OCI-LY1 (cell line): ENCODE measurements at regions not wholly inside any gene's neighbourhood (a gene's known extent, or its start where the extent isn't known, plus 50 kb on each side); places are given as distances from the start of the nearest gene placed in this dataset.

ENCODE experiments used
- H2AFZ ChIP-seq: fragments of 200-600 bp; sonication (generic), shearing (Covaris generic); 2 replicates; pipeline ENCODE4 v1.6.0; 2014; ENCODE audit warnings: antibody characterized with exemption, mild to moderate bottlenecking, low read length
- H3F3A ChIP-seq: fragments of 200-600 bp; sonication (generic), shearing (Covaris generic); 2 replicates; pipeline ENCODE4 v1.6.0; 2014; ENCODE audit warnings: mild to moderate bottlenecking, antibody characterized with exemption, low read length, moderate library complexity; ENCODE audit not compliant: insufficient read depth
- H3K27ac ChIP-seq: fragments of 200-600 bp; sonication (generic); 2 replicates; pipeline ENCODE4 v1.5.1; 2014; ENCODE audit warnings: low read length, mixed run types, mild to moderate bottlenecking, low read depth; ENCODE audit not compliant: poor library complexity, severe bottlenecking
- H3K27me3 ChIP-seq: fragments of 200-600 bp; sonication (generic); 2 replicates; pipeline ENCODE4 v1.6.0; 2014; ENCODE audit warnings: antibody characterized with exemption, mild to moderate bottlenecking, low read length, moderate library complexity; ENCODE audit not compliant: insufficient read depth
- H3K36me3 ChIP-seq: fragments of 200-600 bp; sonication (generic); 2 replicates; pipeline ENCODE4 v1.6.1; 2014; ENCODE audit warnings: mild to moderate bottlenecking, antibody characterized with exemption, low read length, moderate library complexity, mixed read lengths; ENCODE audit not compliant: insufficient read depth
- H3K4me1 ChIP-seq: fragments of 200-600 bp; sonication (generic); 2 replicates; pipeline ENCODE4 v1.5.1; 2014; ENCODE audit warnings: mild to moderate bottlenecking, low read length, moderate library complexity; ENCODE audit not compliant: insufficient read depth, severe bottlenecking
- H3K4me2 ChIP-seq: fragments of 200-600 bp; sonication (generic), shearing (Covaris generic); 2 replicates; pipeline ENCODE4 v1.6.1; 2014; ENCODE audit warnings: low read length
- H3K4me3 ChIP-seq: fragments of 200-600 bp; sonication (generic); 2 replicates; pipeline ENCODE4 v1.5.1; 2014; ENCODE audit warnings: low read length, low read depth, mild to moderate bottlenecking, mixed read lengths; ENCODE audit not compliant: poor library complexity, severe bottlenecking
- H3K79me2 ChIP-seq: fragments of 200-600 bp; shearing (Covaris generic); 2 replicates; pipeline ENCODE4 v1.6.1; 2016; ENCODE audit warnings: mixed run types, low read length, mixed read lengths; ENCODE audit not compliant: insufficient read depth
- H3K9ac ChIP-seq: fragments of 200-600 bp; sonication (generic), shearing (Covaris generic); 2 replicates; pipeline ENCODE4 v1.6.1; 2014; ENCODE audit warnings: mild to moderate bottlenecking, low read length, mixed read lengths
- H3K9me2 ChIP-seq: fragments of 200-600 bp; sonication (generic), shearing (Covaris generic); 2 replicates; pipeline ENCODE4 v1.6.1; 2014; ENCODE audit warnings: low read depth, mild to moderate bottlenecking, low read length, mixed read lengths
- H3K9me3 ChIP-seq: fragments of 200-600 bp; shearing (Covaris generic); 2 replicates; pipeline ENCODE4 v1.6.1; 2014; ENCODE audit warnings: low read length, mixed read lengths
- H4K20me1 ChIP-seq: fragments of 200-600 bp; sonication (generic), shearing (Covaris generic); 2 replicates; pipeline ENCODE4 v1.6.0; 2016; ENCODE audit warnings: mild to moderate bottlenecking, low read length; ENCODE audit not compliant: insufficient read depth
- CTCF ChIP-seq: fragments of 200-600 bp; sonication (generic), shearing (Covaris generic); IDR thresholded peaks from 2 replicates; pipeline ENCODE4 v1.5.1; 2017; ENCODE audit warnings: mild to moderate bottlenecking, antibody characterized with exemption, low read length, moderate library complexity, mixed read lengths
- EZH2 ChIP-seq: fragments of 200-600 bp; sonication (generic), shearing (Covaris generic); IDR thresholded peaks from 2 replicates; pipeline ENCODE4 v1.8.0; 2017; ENCODE audit warnings: borderline replicate concordance, mixed run types, mild to moderate bottlenecking, antibody characterized with exemption, low read length, moderate library complexity, mixed read lengths

- TF ChIP-seq CTCF (no peak), EZH2 (no peak)
- Histone ChIP-seq H4K20me1 (no peaks in the 10 kb centered on the region), H2AFZ (no peak overlapping the region), H3K4me2 (no peak overlapping the region), H3K27ac (no peak overlapping the region), H3K4me3 (no peak overlapping the region), H3K4me1 (no peaks in the 10 kb centered on the region), H3K9me3 (no peaks in the 10 kb centered on the region), H3K36me3 (no peaks in the 10 kb centered on the region), H3K79me2 (no peaks in the 10 kb centered on the region), H3K27me3 (no peaks in the 10 kb centered on the region), H3K9me2 (no peaks in the 10 kb centered on the region), H3F3A (no peaks in the 10 kb centered on the region), H3K9ac (no peak overlapping the region)
These were observed 636.0 kb upstream of the MMS22L start for GRCh38 chr6:97919046-97919445.

- no peaks in the 10 kb centered on the region for H3K79me2 ChIP-seq
- H3K36me3 ChIP-seq = no peaks in the 10 kb centered on the region
- H3F3A ChIP-seq = no peaks in the 10 kb centered on the region
- H3K4me3 ChIP-seq = no peak overlapping the region
- H2AFZ ChIP-seq = no peak overlapping the region
- no peaks in the 10 kb centered on the region for H3K9me3 ChIP-seq
- no peak overlapping the region for H3K9ac ChIP-seq
- TF ChIP-seq EZH2 (no peak), CTCF (no peak)
- no peak overlapping the region for H3K4me2 ChIP-seq
- no peaks in the 10 kb centered on the region for H3K27me3 ChIP-seq
- H4K20me1 ChIP-seq = no peaks in the 10 kb centered on the region
- H3K9me2 ChIP-seq = no peaks in the 10 kb centered on the region
- H3K4me1 ChIP-seq = no peaks in the 10 kb centered on the region
- H3K27ac ChIP-seq = no peak overlapping the region
These were observed 636.6 kb upstream of the MMS22L start for GRCh38 chr6:97919631-97920030.

- Histone ChIP-seq H3K27me3 (no peaks in the 10 kb centered on the region), H3K79me2 (no peaks in the 10 kb centered on the region), H3K27ac (no peak overlapping the region), H3K4me1 (no peaks in the 10 kb centered on the region), H3K36me3 (no peaks in the 10 kb centered on the region), H3K9me3 (no peaks in the 10 kb centered on the region), H4K20me1 (no peaks in the 10 kb centered on the region), H3F3A (no peaks in the 10 kb centered on the region), H3K4me3 (no peak overlapping the region), H2AFZ (no peak overlapping the region), H3K9ac (no peak overlapping the region), H3K9me2 (no peaks in the 10 kb centered on the region), H3K4me2 (no peak overlapping the region)
- no peak for TF ChIP-seq EZH2
- no peak for TF ChIP-seq CTCF
These were observed 640.2 kb upstream of the MMS22L start for GRCh38 chr6:97923249-97923648.
